IMR-90 (cell line): ENCODE measurements at regions not wholly inside any gene's neighbourhood (a gene's known extent, or its start where the extent isn't known, plus 50 kb on each side); places are given as distances from the start of the nearest gene placed in this dataset.

Experiments used
- ATAC-seq: fragments of 200-7000 bp; cut with Tn5 transposase; 2 replicates; pipeline ENCODE4 v1.9.1; 2020; ENCODE audit warnings: low read depth, mild to moderate bottlenecking, moderate library complexity
- BruUV-seq: library from RNA; stranded (reverse); fragments of 400-500 nt; replicated peaks from 2 replicates; lab custom pipeline; 2021; lab: Mats Ljungman, UMichigan
- CTCF ChIA-PET: fragments of 300-600 bp; formaldehyde crosslinking; extraction: SDS; loops from one replicate; lab custom pipeline; 2021; ENCODE audit warnings: antibody characterized with exemption; lab: Yijun Ruan, JAX
- POLR2A ChIA-PET: fragments of 300-600 bp; sonication (Branson Sonifier 250); formaldehyde crosslinking; loops from one replicate; lab custom pipeline; 2022; ENCODE audit warnings: antibody characterized with exemption; ENCODE audit not compliant: unreplicated experiment; lab: Charles Lee
- DNase-seq: peaks from one replicate; pipeline ENCODE4 v3.0.0; 2013
- H2AFZ ChIP-seq: replicated peaks from 2 replicates; pipeline ENCODE3; 2013; ENCODE audit warnings: low read length, mild to moderate bottlenecking; ENCODE audit not compliant: poor library complexity
- H2AK5ac ChIP-seq: 2 replicates; pipeline ENCODE4 v1.6.1; 2013; ENCODE audit warnings: low read depth, low read length, inconsistent platforms
- H2AK9ac ChIP-seq: replicated peaks from 2 replicates; pipeline ENCODE3; 2013; ENCODE audit warnings: mild to moderate bottlenecking, low read depth, low read length, moderate library complexity; ENCODE audit not compliant: poor library complexity
- H2BK120ac ChIP-seq: 2 replicates; pipeline ENCODE4 v1.6.1; 2013; ENCODE audit warnings: low read depth, low read length, inconsistent platforms
- H2BK15ac ChIP-seq: 3 replicates; pipeline ENCODE4 v1.6.1; 2013; ENCODE audit warnings: low read depth, low read length, inconsistent platforms
- H2BK20ac ChIP-seq: 2 replicates; pipeline ENCODE4 v1.6.1; 2013; ENCODE audit warnings: low read depth, mild to moderate bottlenecking, inconsistent platforms, low read length, moderate library complexity
- H2BK5ac ChIP-seq: 2 replicates; pipeline ENCODE4 v1.6.1; 2013; ENCODE audit warnings: mild to moderate bottlenecking, low read depth, low read length, inconsistent platforms; ENCODE audit not compliant: poor library complexity, severe bottlenecking
- H3K14ac ChIP-seq: replicated peaks from 2 replicates; pipeline ENCODE4 v1.6.1; 2013; ENCODE audit warnings: low read depth, low read length, inconsistent platforms
- H3K18ac ChIP-seq: 2 replicates; pipeline ENCODE4 v1.6.1; 2013; ENCODE audit warnings: low read depth, low read length, control low read depth
- H3K23ac ChIP-seq: 2 replicates; pipeline ENCODE4 v1.6.1; 2013; ENCODE audit warnings: low read depth, low read length, inconsistent platforms
- H3K27ac ChIP-seq: 2 replicates; pipeline ENCODE4 v1.5.1; 2013; ENCODE audit warnings: mild to moderate bottlenecking, control low read depth, low read length; ENCODE audit not compliant: insufficient read depth
- H3K27me3 ChIP-seq: 2 replicates; pipeline ENCODE4 v1.6.1; 2013; ENCODE audit warnings: low read length; ENCODE audit not compliant: control insufficient read depth, insufficient read depth
- H3K36me3 ChIP-seq: 2 replicates; pipeline ENCODE4 v1.6.1; 2013; ENCODE audit warnings: low read length, mixed read lengths; ENCODE audit not compliant: control insufficient read depth, insufficient read depth
- H3K4ac ChIP-seq: 2 replicates; pipeline ENCODE4 v1.6.1; 2013; ENCODE audit warnings: low read depth, low read length, inconsistent platforms
- H3K4me1 ChIP-seq: 2 replicates; pipeline ENCODE4 v1.6.1; 2013; ENCODE audit warnings: low read length, mixed read lengths; ENCODE audit not compliant: control insufficient read depth, insufficient read depth
- H3K4me2 ChIP-seq: 2 replicates; pipeline ENCODE4 v1.6.1; 2013; ENCODE audit warnings: low read depth, mild to moderate bottlenecking, control low read depth, low read length, moderate library complexity
- H3K4me3 ChIP-seq: 2 replicates; pipeline ENCODE4 v1.5.1; 2013; ENCODE audit warnings: low read depth, mild to moderate bottlenecking, control low read depth, low read length, moderate library complexity; ENCODE audit not compliant: insufficient read depth
- H3K56ac ChIP-seq: 2 replicates; pipeline ENCODE4 v1.6.1; 2013; ENCODE audit warnings: low read length, inconsistent platforms; ENCODE audit not compliant: insufficient read depth; ENCODE audit errors: extremely low read depth
- H3K79me1 ChIP-seq, 2 experiments: 2 replicates each; pipeline ENCODE4 v1.6.1; 2013; ENCODE audit warnings: low read length in 2 of 2, inconsistent platforms in 1 of 2, low read depth in 1 of 2
- H3K9ac ChIP-seq: 2 replicates; pipeline ENCODE4 v1.6.1; 2013; ENCODE audit warnings: low read depth, low read length, control low read depth
- H3K9me1 ChIP-seq: 2 replicates; pipeline ENCODE4 v1.6.1; 2013; ENCODE audit warnings: low read length, inconsistent platforms; ENCODE audit not compliant: insufficient read depth
- H3K9me3 ChIP-seq: 2 replicates; pipeline ENCODE4 v1.6.1; 2013; ENCODE audit warnings: low read length; ENCODE audit not compliant: control insufficient read depth, insufficient read depth
- H4K20me1 ChIP-seq: 2 replicates; pipeline ENCODE4 v1.6.1; 2013; ENCODE audit warnings: low read length, inconsistent platforms; ENCODE audit not compliant: insufficient read depth
- H4K5ac ChIP-seq: 2 replicates; pipeline ENCODE4 v1.6.1; 2013; ENCODE audit warnings: mild to moderate bottlenecking, low read depth, low read length, control low read depth
- H4K8ac ChIP-seq, 2 experiments: 2 replicates each; pipeline ENCODE4 v1.6.1; 2013; ENCODE audit warnings: low read depth in 2 of 2, low read length in 2 of 2, control low read depth in 1 of 2, inconsistent platforms in 1 of 2
- H4K91ac ChIP-seq: 2 replicates; pipeline ENCODE4 v1.6.1; 2013; ENCODE audit warnings: low read depth, low read length, inconsistent platforms; ENCODE audit not compliant: insufficient read depth
- MAZ ChIP-seq: IDR thresholded peaks from 2 replicates; pipeline ENCODE4 v1.6.1; 2012; ENCODE audit warnings: low read depth, mild to moderate bottlenecking, low read length, improper control_type of control experiment, moderate library complexity, borderline replicate concordance
- WGBS, 2 experiments: methylation state at CpG; one replicate each; pipeline versions ENCODE4 v1.1.5 to v1.1.7; 2013; ENCODE audit warnings: missing lambda C conversion rate in 2 of 2; ENCODE audit not compliant: insufficient read length in 1 of 2; ENCODE audit errors: extremely low coverage in 2 of 2; 5-methylcytosine and 5-hydroxymethylcytosine counted together
- dilution Hi-C: fragments of 300-500 bp; cut with HindIII; formaldehyde crosslinking; loops from one replicate; pipeline ENCODE4 v1.14.3; 2018; ENCODE audit warnings: low sequenced_read_pairs; ENCODE audit not compliant: unreplicated experiment
- in situ Hi-C: fragments of 300-500 bp; cut with MboI; formaldehyde crosslinking; loops from 3 replicates; pipeline ENCODE4 v1.14.3; 2019; ENCODE audit warnings: low sequenced_read_pairs, inconsistent platforms, mixed read lengths
- intact Hi-C: fragments of 100-400 bp; cut with micrococcal nuclease; formaldehyde crosslinking; loops from 2 replicates; pipeline ENCODE4 v1.10.0; 2022

- Histone ChIP-seq H3K14ac (no peak overlapping the region), H3K27ac (no peak overlapping the region), H3K79me1 (no peaks in the 10 kb centered on the region), H3K56ac (no peak overlapping the region), H2AK9ac (no peak overlapping the region), H3K4me2 (no peak overlapping the region), H2AFZ (no peak overlapping the region), H3K36me3 (no peaks in the 10 kb centered on the region), H4K91ac (no peak overlapping the region), H3K4ac (no peak overlapping the region), H3K23ac (no peak overlapping the region), H4K5ac (no peak overlapping the region), H2BK15ac (no peak overlapping the region), H3K9ac (no peak overlapping the region), H3K4me3 (no peak overlapping the region), H3K18ac (no peak overlapping the region), H4K8ac (no peak overlapping the region), H4K20me1 (no peaks in the 10 kb centered on the region), H2BK5ac (no peak overlapping the region), H3K4me1 (no peaks in the 10 kb centered on the region), H2BK20ac (no peak overlapping the region), H3K9me3 (no peaks in the 10 kb centered on the region), H3K27me3 (no peaks in the 10 kb centered on the region), H2AK5ac (no peak overlapping the region), H3K9me1 (no peaks in the 10 kb centered on the region), H2BK120ac (no peak overlapping the region)
- BruUV-seq = no TSS peak
- ChIA-PET POLR2A (no interaction called here), CTCF (no interaction called here)
- in situ Hi-C loops (no loop called here), intact Hi-C loops (no loop called here), dilution Hi-C loops (no loop called here)
- ATAC-seq (no peak), DNase-seq (no peak)
- TF ChIP-seq MAZ = no peak
- WGBS, 2 experiments = no CpG with 5 or more reads among the region's 3 CpGs
Observed at GRCh38 chr11:15541079-15541478, 426.4 kb downstream of the INSC start.
